GM12864 (cell line): ENCODE measurements at regions not wholly inside any gene's neighbourhood (a gene's known extent, or its start where the extent isn't known, plus 50 kb on each side); places are given as distances from the start of the nearest gene placed in this dataset.
"Not testable (repeated sequence)": the region's sequence is repeated elsewhere in the genome, so short reads cannot be mapped to it uniquely, and the experiment has no call there.

ENCODE experiments used
- DNase-seq: peaks from one replicate; pipeline ENCODE4 v3.0.0-alpha.2; 2011; ENCODE audit warnings: low read depth
- H3K4me3 ChIP-seq: 2 replicates; pipeline ENCODE4 v1.5.1; 2011; ENCODE audit warnings: mild to moderate bottlenecking, low read depth, low read length, control low read depth
- CTCF ChIP-seq: IDR thresholded peaks from 2 replicates; pipeline ENCODE4 v1.5.1; 2011; ENCODE audit warnings: low read depth, mild to moderate bottlenecking, moderate library complexity, low read length, control low read depth, inconsistent platforms; ENCODE audit errors: missing control alignments

GRCh38 chr1:78304341-78304740, 186.4 kb upstream of the PTGFR start:
- no peak for DNase-seq
- no peak for TF ChIP-seq CTCF

GRCh38 chr1:78304761-78305160, 186.0 kb upstream of the PTGFR start:
- no peak for TF ChIP-seq CTCF
- DNase-seq = no peak
- H3K4me3 ChIP-seq = no peak overlapping the region

More at GRCh38 chr1:78304341-78304740, 186.4 kb upstream of the PTGFR start:
- H3K4me3 ChIP-seq = no peak overlapping the region

- not testable (repeated sequence) for DNase-seq, H3K4me3 ChIP-seq
These were observed 180.5 kb upstream of the PTGFR start for GRCh38 chr1:78310261-78310660.

GRCh38 chr1:78318011-78318410, 172.8 kb upstream of the PTGFR start:
- no peak overlapping the region for H3K4me3 ChIP-seq
- TF ChIP-seq CTCF = no peak
- no peak for DNase-seq

GRCh38 chr1:78319603-78320002, 171.2 kb upstream of the PTGFR start:
- no peak overlapping the region for H3K4me3 ChIP-seq
- no peak for DNase-seq
- no peak for TF ChIP-seq CTCF

GRCh38 chr1:78322928-78323680, 167.7 kb upstream of the PTGFR start:
- no peak overlapping the region for H3K4me3 ChIP-seq
- no peak for DNase-seq
- no peak for TF ChIP-seq CTCF

GRCh38 chr1:78325293-78325692, 165.5 kb upstream of the PTGFR start:
- no peak for TF ChIP-seq CTCF
- DNase-seq = no peak

GRCh38 chr1:78329475-78329874, 161.3 kb upstream of the PTGFR start:
- DNase-seq = no peak
- H3K4me3 ChIP-seq = no peak overlapping the region
- TF ChIP-seq CTCF = no peak

More at GRCh38 chr1:78325293-78325692, 165.5 kb upstream of the PTGFR start:
- H3K4me3 ChIP-seq = no peak overlapping the region
